T-helper 17 cell (primary cell): ENCODE measurements at regions not wholly inside any gene's neighbourhood (a gene's known extent, or its start where the extent isn't known, plus 50 kb on each side); places are given as distances from the start of the nearest gene placed in this dataset.

Source experiments
- ATAC-seq: fragments of 150-1000 bp; cut with Tn5 transposase; 2 replicates; pipeline ENCODE4 v1.10.0; 2021; ENCODE audit warnings: mild to moderate bottlenecking, moderate library complexity
- DNase-seq, 3 donors: peaks; one replicate each; pipeline versions ENCODE4 v3.0.0 to v3.0.0-alpha.2; 2020 to 2021
- H3K9me3 ChIP-seq: one replicate; pipeline ENCODE4 v1.7.0; 2013; ENCODE audit warnings: low read length, mild to moderate bottlenecking; ENCODE audit not compliant: control insufficient read depth, poor library complexity, severe bottlenecking
- H3K27ac Mint-ChIP-seq: one replicate; pipeline ENCODE4 v1.8.0; 2022; ENCODE audit warnings: mild to moderate bottlenecking, moderate library complexity, mixed read lengths
- H3K27me3 Mint-ChIP-seq: one replicate; pipeline ENCODE4 v1.8.0; 2022; ENCODE audit warnings: mixed read lengths
- H3K36me3 Mint-ChIP-seq: one replicate; pipeline ENCODE4 v1.8.0; 2022; ENCODE audit warnings: low read depth, mixed read lengths
- H3K4me1 Mint-ChIP-seq: one replicate; pipeline ENCODE4 v1.8.0; 2022; ENCODE audit warnings: mild to moderate bottlenecking, mixed read lengths
- H3K4me3 Mint-ChIP-seq: one replicate; pipeline ENCODE4 v1.8.0; 2022; ENCODE audit warnings: mild to moderate bottlenecking, moderate library complexity, mixed read lengths

DNA sequence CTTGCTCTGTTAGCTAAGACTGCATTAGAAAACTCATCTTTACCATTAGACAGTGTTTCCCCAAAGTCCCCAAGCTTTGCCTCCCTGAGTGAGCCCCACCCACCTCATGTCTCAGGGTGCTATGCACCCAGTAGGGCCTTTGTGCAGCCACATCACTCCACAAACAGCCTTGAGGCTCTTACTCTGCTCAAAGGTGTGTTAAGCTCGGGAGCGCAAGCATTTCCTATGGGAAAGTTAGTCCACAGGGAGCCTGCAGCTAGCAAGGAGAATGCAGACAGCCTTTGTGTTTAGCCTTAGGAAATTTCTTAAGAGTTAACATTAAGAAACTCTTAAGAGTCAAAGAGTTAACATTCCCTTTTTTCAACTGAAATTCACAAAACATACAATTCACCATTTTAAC, 278.8 kb downstream of the AJAP1 start:
- ATAC-seq (no peak), DNase-seq (no peak)
- peaks cover 20% of the 10 kb centered on the region for H3K27me3 Mint-ChIP-seq
- no peaks in the 10 kb centered on the region for H3K4me1 Mint-ChIP-seq
- no peak overlapping the region for H3K4me3 Mint-ChIP-seq
- no peaks in the 10 kb centered on the region for H3K36me3 Mint-ChIP-seq
- H3K9me3 ChIP-seq: no peaks in the 10 kb centered on the region
- H3K27ac Mint-ChIP-seq: no peak overlapping the region

DNA sequence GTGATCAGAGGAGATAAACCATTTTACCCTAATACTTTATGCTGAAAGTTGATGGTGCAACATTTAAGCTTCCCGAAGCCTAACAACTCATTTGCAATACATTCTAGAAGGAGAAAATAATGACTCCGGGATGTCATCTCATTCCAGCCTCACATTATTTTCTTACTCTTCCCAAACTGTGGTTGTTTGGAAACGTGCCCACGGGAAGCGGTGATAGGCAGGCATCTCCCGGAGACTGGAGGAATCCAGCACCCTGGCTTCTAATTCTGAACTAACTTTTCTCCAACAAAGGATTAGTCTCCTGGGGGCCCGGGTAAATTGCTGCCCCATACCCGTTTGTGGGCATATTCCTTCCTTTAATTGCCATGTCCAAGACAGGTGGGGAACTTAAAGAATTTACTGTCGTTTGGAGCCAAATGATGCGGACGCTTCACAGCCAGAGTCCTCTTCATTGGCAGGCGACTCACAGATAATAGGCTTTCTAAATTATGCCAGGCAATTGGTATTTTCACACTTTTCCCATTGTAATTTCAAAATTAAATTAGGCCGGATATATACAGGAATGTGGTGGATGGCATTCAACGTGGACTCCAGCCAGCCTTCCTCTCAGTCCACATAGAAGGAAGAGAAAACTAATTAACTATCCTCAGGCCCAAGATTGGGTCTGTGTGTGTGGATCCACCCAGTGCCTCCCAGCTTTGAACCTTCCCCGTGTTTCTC, 278.1 kb downstream of the AJAP1 start:
- no peaks in the 10 kb centered on the region for H3K9me3 ChIP-seq
- Mint-ChIP-seq H3K27ac (no peak overlapping the region), H3K4me3 (no peak overlapping the region), H3K27me3 (peaks cover 23% of the 10 kb centered on the region), H3K4me1 (no peaks in the 10 kb centered on the region), H3K36me3 (no peaks in the 10 kb centered on the region)
- DNase-seq: no peak
- ATAC-seq: no peak

DNA sequence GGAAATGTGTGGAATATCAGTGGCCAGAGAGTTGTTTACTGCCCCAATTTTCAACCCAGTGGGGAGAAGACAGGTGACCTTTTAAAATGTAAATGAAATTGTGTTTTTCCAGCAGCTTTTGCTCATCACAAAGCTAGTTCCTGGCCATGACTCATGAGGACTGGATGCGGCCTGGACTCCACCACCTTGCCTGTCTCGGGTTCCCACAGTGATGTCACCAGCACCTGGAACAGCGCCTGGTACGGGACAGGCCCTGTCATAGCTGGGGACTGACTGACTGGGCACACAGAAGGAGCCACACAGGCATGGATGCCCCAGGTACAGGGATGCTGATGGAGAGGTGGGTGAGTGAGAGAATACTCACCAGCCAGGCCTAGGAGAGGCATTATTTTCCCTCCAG, 277.1 kb downstream of the AJAP1 start:
- H3K4me1 Mint-ChIP-seq: no peaks in the 10 kb centered on the region
- DNase-seq (no peak), ATAC-seq (no peak)
- no peaks in the 10 kb centered on the region for H3K9me3 ChIP-seq
- H3K4me3 Mint-ChIP-seq: no peak overlapping the region
- H3K27me3 Mint-ChIP-seq: peaks cover 23% of the 10 kb centered on the region
- no peaks in the 10 kb centered on the region for H3K36me3 Mint-ChIP-seq
- no peak overlapping the region for H3K27ac Mint-ChIP-seq

DNA sequence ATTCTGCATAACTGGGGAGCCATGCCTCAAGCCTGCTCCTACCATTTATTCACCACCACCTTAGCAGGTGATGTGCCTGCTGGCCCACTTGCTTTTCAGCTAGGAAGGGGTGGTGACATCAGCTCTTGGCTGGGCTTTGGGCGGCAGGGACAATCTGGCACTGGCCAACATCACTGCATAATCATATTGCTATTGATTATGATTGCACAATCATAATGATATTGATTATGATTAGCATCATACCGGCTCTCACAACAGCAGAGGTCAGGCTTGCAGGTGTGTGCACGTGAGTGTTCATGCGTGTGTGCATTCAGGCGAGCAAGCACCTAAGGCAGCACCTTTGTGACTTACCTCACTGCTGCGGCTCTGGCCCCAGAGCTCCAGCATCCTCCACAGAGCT, 273.8 kb downstream of the AJAP1 start:
- no peak overlapping the region for H3K4me3 Mint-ChIP-seq
- no peak for ATAC-seq

DNA sequence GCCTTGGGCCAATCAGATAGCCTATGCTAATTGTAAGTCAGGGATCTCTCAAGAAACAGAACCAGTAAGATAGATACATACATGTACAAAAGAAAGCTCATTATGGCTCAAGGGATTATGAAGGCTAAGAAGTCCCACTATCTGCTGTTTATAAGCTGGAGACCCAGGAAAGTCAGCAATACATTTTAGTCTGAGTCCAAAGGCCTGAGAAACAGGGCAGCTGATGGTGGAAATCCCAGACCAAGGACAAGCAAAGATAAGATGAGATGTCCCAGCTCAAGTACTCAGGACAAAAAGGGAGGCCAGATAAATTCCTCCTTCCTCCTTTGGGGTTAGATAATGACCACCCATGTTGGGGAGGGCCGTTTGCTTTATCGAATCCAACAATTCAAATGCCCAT, 269.9 kb downstream of the AJAP1 start:
- DNase-seq (no peak), ATAC-seq (no peak)
- peaks cover 15% of the 10 kb centered on the region for H3K27me3 Mint-ChIP-seq
- no peak overlapping the region for H3K27ac Mint-ChIP-seq
- H3K4me3 Mint-ChIP-seq: no peak overlapping the region
- no peaks in the 10 kb centered on the region for H3K4me1 Mint-ChIP-seq
- no peaks in the 10 kb centered on the region for H3K36me3 Mint-ChIP-seq
- no peaks in the 10 kb centered on the region for H3K9me3 ChIP-seq

More for the DNA sequence above, 273.8 kb downstream of the AJAP1 start:
- Mint-ChIP-seq H3K27me3 (peaks cover 26% of the 10 kb centered on the region), H3K36me3 (no peaks in the 10 kb centered on the region), H3K4me1 (no peaks in the 10 kb centered on the region), H3K27ac (no peak overlapping the region)
- DNase-seq: no peak
- no peaks in the 10 kb centered on the region for H3K9me3 ChIP-seq

DNA sequence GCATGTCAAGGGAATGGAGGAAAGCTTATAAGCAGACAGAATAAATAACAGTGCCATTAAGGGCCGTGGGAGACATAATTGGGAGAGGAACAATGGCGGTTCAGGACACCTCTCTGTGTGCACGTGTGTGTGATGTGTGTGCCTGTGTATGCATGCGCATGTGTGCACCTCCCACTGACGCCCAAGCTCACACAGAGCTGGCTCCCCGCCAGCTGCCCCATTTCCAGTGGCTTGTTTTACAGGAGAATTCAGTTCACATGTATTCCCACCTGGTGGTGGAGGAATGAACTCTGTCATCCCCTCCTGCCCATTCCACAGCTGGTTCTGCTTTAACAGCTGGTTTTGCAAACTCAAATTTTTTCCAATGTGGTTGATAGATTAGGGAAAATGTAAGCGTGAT, 262.2 kb downstream of the AJAP1 start:
- Mint-ChIP-seq H3K27me3 (peaks cover 23% of the 10 kb centered on the region), H3K4me3 (no peak overlapping the region), H3K36me3 (no peaks in the 10 kb centered on the region), H3K4me1 (no peaks in the 10 kb centered on the region), H3K27ac (no peak overlapping the region)
- no peak for DNase-seq
- no peaks in the 10 kb centered on the region for H3K9me3 ChIP-seq
- ATAC-seq: no peak

DNA sequence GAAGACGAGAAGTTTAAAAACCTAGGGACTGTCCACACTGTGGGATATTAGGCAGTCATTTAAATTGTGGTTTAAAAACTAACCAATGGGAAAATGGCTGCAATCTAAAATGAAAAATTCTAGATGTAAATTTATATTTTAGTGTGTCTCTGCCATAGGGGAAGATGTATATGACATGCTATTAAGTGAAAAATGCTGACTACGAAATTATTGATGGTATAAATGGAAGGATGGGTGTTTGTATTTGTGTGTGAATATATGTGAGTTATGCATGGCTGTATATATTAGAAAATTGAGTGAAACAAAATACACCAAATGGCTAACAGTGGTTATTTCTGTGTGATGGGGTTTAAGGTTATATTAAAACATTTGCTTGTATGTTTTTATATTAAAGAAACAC, 260.7 kb downstream of the AJAP1 start:
- no peaks in the 10 kb centered on the region for H3K9me3 ChIP-seq
- ATAC-seq (no peak), DNase-seq (no peak)
- Mint-ChIP-seq H3K4me1 (no peaks in the 10 kb centered on the region), H3K27ac (no peak overlapping the region), H3K27me3 (peaks cover 23% of the 10 kb centered on the region), H3K36me3 (no peaks in the 10 kb centered on the region), H3K4me3 (no peak overlapping the region)

DNA sequence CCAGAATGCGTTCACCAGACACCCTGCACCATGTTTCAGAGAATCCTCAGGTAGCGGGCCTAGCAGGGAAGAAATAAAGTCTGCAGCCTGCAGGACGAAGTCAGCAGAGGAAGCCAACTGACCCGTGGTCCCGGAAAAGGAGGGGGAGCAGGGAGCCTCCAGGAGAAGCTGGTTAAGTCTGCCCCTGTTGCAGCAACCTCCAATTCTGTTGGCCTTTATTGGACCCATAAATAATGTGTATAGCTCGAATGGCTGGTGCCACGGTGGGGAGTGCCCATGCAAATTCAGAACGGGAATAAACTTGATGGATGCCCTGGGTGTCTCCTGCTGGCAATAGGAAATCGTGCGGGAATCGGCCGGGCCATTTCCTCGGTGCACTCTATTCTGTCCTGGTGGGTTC, 254.1 kb downstream of the AJAP1 start:
- H3K4me3 Mint-ChIP-seq: no peak overlapping the region
- H3K36me3 Mint-ChIP-seq: no peaks in the 10 kb centered on the region
- no peaks in the 10 kb centered on the region for H3K4me1 Mint-ChIP-seq
- no peak overlapping the region for H3K27ac Mint-ChIP-seq
- no peak for ATAC-seq
- no peak for DNase-seq
- peaks cover 2% of the 10 kb centered on the region for H3K27me3 Mint-ChIP-seq
- H3K9me3 ChIP-seq: peaks cover 4% of the 10 kb centered on the region

DNA sequence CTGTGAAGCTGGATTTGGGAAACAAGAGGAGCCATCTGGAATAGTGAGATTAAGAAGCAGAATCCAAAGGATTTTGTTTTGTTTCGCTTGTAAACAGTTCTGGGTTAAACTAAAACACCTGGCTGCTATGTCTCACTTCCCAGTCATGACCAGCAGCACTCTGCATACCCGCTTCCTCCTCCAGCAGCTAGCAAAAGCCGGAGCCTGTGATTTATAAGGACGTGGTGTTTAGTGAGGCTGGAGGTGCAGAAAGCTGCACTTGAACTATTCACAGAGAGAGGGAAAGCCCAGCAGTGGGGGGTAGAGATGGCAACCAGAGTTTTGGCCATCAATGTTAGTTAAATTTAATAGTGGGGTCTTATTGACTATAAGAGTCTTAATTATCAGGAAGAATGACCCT, 240.2 kb downstream of the AJAP1 start:
- Mint-ChIP-seq H3K4me1 (no peaks in the 10 kb centered on the region), H3K4me3 (no peak overlapping the region), H3K27me3 (peaks cover 6% of the 10 kb centered on the region), H3K36me3 (peaks cover 2% of the 10 kb centered on the region), H3K27ac (no peak overlapping the region)
- no peak for DNase-seq
- H3K9me3 ChIP-seq: no peaks in the 10 kb centered on the region
- no peak for ATAC-seq

DNA sequence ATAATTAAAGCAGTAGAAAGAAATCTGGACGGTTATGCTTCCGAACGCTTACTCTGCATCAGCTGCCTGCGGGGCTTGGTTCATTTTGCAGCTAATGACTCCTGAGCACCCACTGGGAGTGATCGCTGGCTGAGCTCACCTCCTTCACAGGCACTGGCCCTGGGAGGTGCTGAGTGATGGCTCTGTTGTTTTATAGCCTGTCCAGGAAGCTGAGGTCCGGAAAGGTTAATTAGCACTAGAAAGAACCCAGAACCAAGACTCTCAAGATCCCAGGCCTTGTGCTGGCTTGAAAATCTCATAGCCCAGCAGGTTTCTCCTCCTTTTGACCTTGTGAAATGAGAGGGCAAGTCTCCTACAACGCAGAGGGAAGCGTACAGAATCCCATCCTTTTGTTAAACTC, 226.2 kb downstream of the AJAP1 start:
- H3K9me3 ChIP-seq: no peaks in the 10 kb centered on the region
- Mint-ChIP-seq H3K4me1 (no peaks in the 10 kb centered on the region), H3K36me3 (no peaks in the 10 kb centered on the region), H3K4me3 (no peak overlapping the region), H3K27me3 (peaks cover 57% of the 10 kb centered on the region), H3K27ac (no peak overlapping the region)
- no peak for ATAC-seq
- no peak for DNase-seq

DNA sequence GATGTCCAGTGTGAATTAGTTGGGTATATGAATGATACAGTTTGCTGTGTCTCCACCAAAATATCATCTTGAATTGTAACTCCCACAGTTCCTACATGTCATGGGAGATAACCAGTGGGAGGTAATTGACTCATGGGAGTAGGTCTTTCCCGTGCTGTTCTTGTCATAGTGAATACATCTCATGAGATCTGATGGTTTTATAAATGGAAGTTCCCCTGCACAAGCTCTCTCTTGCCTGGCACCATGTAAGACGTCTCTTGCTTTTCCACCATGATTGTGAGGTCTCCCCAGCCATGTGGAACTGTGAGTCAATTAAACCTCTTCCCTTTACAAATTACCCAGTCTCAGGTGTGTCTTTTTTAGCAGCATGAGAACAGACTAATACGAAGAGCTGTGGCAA, 223.0 kb downstream of the AJAP1 start:
- no peaks in the 10 kb centered on the region for H3K9me3 ChIP-seq
- Mint-ChIP-seq H3K27ac (no peak overlapping the region), H3K4me3 (no peak overlapping the region), H3K4me1 (no peaks in the 10 kb centered on the region), H3K27me3 (peaks cover 49% of the 10 kb centered on the region), H3K36me3 (no peaks in the 10 kb centered on the region)
- DNase-seq (no peak), ATAC-seq (no peak)

DNA sequence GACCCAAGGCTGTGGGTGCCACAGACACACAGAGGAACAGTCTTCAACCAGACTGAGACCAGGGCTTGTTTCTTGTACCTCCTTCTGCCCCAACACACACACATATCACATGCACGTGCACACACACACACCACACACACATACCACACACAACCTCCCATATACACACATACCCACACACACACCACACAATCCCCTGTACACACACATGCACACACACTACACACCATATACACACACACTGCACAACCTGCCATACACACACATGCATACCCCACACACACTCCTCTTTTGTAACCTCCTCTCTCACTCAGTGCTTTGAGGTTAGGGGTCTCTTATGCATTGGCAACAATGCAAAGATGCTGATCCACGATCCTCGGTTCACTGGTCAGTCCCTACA, 217.0 kb downstream of the AJAP1 start:
- H3K36me3 Mint-ChIP-seq: no peaks in the 10 kb centered on the region
- peaks cover 6% of the 10 kb centered on the region for H3K27me3 Mint-ChIP-seq
- no peaks in the 10 kb centered on the region for H3K4me1 Mint-ChIP-seq
- no peak overlapping the region for H3K4me3 Mint-ChIP-seq
- no peak for DNase-seq
- no peaks in the 10 kb centered on the region for H3K9me3 ChIP-seq
- no peak for ATAC-seq
- H3K27ac Mint-ChIP-seq: no peak overlapping the region

DNA sequence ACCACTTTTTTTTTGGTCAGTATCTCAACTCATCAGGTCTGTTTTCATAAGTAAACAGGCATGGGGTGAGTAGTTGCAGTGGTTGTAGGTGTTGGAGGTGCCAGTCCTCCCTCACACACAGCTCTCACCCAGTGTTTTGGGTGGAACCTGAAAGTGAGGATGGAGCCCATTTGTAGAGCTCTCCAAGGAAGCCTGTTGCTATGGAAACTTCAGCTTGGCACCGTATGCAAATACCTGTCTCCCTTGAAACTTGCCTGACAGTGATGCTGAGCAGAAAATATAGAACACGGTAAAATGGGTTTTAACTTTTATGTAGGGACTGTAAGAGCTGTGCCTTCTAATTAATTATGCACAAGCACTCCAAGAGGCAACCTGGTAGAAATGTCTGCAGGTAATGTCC, 214.1 kb downstream of the AJAP1 start:
- peaks cover 11% of the 10 kb centered on the region for H3K27me3 Mint-ChIP-seq
- H3K4me3 Mint-ChIP-seq: no peak overlapping the region
- H3K4me1 Mint-ChIP-seq: no peaks in the 10 kb centered on the region
- H3K27ac Mint-ChIP-seq: no peak overlapping the region
- H3K36me3 Mint-ChIP-seq: no peaks in the 10 kb centered on the region
- no peaks in the 10 kb centered on the region for H3K9me3 ChIP-seq
- ATAC-seq: no peak
- DNase-seq: no peak

DNA sequence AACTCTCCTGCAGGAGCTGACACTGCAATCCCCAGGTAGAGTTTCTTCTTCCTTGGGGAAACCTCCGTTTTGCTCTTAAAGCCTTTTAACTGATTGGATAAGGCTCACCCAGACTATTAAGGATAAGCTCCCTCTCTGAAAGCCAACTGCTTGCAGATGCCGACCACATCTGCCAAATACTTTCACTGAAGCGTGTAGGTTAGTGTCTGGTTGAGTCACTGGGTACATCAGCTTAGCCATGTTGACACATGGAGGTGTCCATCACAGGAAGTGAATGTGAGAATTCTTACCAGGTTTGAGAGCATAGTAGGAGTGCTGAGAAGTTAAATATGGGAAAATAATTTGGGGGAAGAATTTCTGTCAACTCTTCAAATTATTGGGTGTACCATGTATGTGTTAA, 202.0 kb downstream of the AJAP1 start:
- no peak for DNase-seq
- Mint-ChIP-seq H3K36me3 (no peaks in the 10 kb centered on the region), H3K4me3 (no peak overlapping the region)

More for the DNA sequence above, 202.0 kb downstream of the AJAP1 start:
- no peak for ATAC-seq
- Mint-ChIP-seq H3K4me1 (no peaks in the 10 kb centered on the region), H3K27me3 (peaks cover 20% of the 10 kb centered on the region), H3K27ac (no peak overlapping the region)
- no peaks in the 10 kb centered on the region for H3K9me3 ChIP-seq
